Activated naive CD8-positive, alpha-beta T cell treated with anti-CD3 and anti-CD28 coated beads, Interleukin-2, amount 50 U/mL, for 24 hours (primary cell): ENCODE measurements at regions not wholly inside any gene's neighbourhood (a gene's known extent, or its start where the extent isn't known, plus 50 kb on each side); places are given as distances from the start of the nearest gene placed in this dataset.

Source experiments
- ATAC-seq: fragments of 150-1000 bp; cut with Tn5 transposase; one replicate; pipeline ENCODE4 v1.10.0; 2021
- DNase-seq: peaks from one replicate; pipeline ENCODE4 v3.0.0; 2021
- H3K27ac Mint-ChIP-seq: one replicate; pipeline ENCODE4 v1.8.0; 2021; ENCODE audit warnings: mild to moderate bottlenecking, mixed read lengths
- H3K27me3 Mint-ChIP-seq: one replicate; pipeline ENCODE4 v1.8.0; 2021; ENCODE audit warnings: mixed read lengths
- H3K36me3 Mint-ChIP-seq: one replicate; pipeline ENCODE4 v1.8.0; 2021; ENCODE audit warnings: low read depth, mixed read lengths
- H3K4me1 Mint-ChIP-seq: one replicate; pipeline ENCODE4 v1.8.0; 2021; ENCODE audit warnings: mixed read lengths
- H3K4me3 Mint-ChIP-seq: one replicate; pipeline ENCODE4 v1.8.0; 2021; ENCODE audit warnings: mild to moderate bottlenecking, moderate library complexity, mixed read lengths
- H3K9me3 Mint-ChIP-seq: one replicate; pipeline ENCODE4 v1.8.0; 2021; ENCODE audit warnings: mixed read lengths

DNA sequence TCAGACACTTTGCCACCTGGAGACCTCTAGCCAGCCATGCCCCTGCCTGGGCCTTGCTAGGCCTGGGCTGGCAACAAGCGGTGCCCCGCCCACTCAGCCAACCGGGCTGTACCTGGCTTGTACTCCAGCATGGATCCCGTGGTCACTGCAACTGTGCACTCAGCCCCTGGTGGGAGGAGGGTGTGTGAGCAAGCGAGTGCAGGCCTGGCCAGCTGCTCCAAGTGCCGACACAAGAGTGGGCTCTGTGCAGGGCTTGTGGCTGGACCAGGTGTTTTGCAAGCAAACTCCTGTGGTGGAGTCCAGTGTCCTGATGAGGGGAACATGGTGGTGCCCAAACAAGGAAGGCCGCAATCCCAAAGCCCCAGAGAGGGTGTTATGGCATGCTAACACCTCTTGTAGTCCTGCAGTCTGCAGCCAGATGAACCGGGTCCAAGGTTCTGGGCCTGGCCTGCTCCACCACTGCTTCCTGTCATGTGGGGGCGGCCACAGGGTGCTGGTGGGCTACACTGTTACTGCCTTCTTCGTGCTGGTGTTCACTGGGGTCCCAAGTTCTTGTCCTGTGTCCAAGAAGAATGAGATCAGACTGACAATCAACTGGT lies 60.1 kb upstream of the CD28 start:
- H3K36me3 Mint-ChIP-seq = no peaks in the 10 kb centered on the region
- ATAC-seq (no peak), DNase-seq (no peak)
- H3K27me3 Mint-ChIP-seq = no peaks in the 10 kb centered on the region
- H3K4me3 Mint-ChIP-seq = no peak overlapping the region
- H3K9me3 Mint-ChIP-seq = no peaks in the 10 kb centered on the region
- H3K4me1 Mint-ChIP-seq = peaks cover 3% of the 10 kb centered on the region
- H3K27ac Mint-ChIP-seq = no peak overlapping the region

GRCh38 chr2:203646961-203647360 lies 59.5 kb upstream of the CD28 start:
- H3K4me1 Mint-ChIP-seq = peaks cover 9% of the 10 kb centered on the region

GRCh38 chr2:203647579-203647978 lies 58.9 kb upstream of the CD28 start:
- H3K27me3 Mint-ChIP-seq = no peaks in the 10 kb centered on the region
- no peak for ATAC-seq
- H3K9me3 Mint-ChIP-seq = no peaks in the 10 kb centered on the region
- peaks cover 10% of the 10 kb centered on the region for H3K4me1 Mint-ChIP-seq
- H3K27ac Mint-ChIP-seq = no peak overlapping the region
- no peak for DNase-seq
- no peak overlapping the region for H3K4me3 Mint-ChIP-seq
- H3K36me3 Mint-ChIP-seq = no peaks in the 10 kb centered on the region

More at GRCh38 chr2:203646961-203647360, 59.5 kb upstream of the CD28 start:
- H3K27ac Mint-ChIP-seq = no peak overlapping the region
- no peak overlapping the region for H3K4me3 Mint-ChIP-seq
- ATAC-seq (no peak), DNase-seq (no peak)
- H3K9me3 Mint-ChIP-seq = no peaks in the 10 kb centered on the region
- H3K36me3 Mint-ChIP-seq = no peaks in the 10 kb centered on the region
- no peaks in the 10 kb centered on the region for H3K27me3 Mint-ChIP-seq

DNA sequence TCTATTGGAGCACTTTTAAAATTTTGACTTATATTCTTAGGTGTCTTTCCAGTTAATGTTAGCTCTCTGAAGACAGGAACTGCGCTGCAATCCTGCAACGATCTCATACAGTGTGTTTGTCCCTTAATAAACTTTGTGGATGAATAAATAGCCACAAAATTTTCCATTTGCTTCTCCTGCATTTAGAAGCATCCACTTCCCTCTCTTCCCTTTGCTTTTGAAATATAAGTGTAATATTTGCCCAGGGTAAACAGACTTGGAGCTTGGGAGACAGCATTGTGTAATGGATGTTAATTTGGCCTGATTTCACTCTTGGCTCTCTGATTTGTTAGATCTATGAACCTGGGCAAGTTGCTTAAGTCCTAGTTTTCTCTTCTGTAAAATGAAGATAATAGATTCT lies 58.2 kb upstream of the CD28 start:
- ATAC-seq = no peak

DNA sequence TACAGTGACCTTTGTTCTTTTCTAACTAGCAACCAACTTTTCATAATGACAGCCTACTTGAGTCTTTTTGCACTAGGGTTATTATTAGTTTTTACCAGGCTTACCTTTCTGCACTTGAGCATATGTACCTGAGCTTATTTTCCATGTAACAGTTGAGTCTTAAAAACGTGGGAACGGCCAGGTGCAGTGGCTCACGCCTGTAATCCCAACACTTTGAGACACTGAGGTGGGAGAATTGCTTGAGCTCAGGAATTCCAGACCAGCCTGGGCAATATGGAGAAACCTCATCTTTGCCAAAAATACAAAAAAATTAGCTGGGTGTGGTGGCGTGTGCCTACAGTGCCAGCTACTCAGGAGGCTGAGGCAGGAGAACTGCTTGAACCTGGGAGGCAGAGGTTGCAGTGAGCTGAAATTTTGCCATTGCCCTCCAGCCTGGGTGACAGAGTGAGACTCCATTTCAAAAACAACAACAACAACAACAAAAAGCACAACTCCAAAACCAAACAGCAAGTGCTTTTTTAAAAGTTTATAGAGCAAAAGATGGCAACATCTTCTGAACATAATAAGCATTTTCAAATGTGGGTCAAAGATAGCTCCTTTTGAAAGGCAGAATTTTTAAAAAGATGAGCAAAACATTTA lies 57.1 kb upstream of the CD28 start:
- no peaks in the 10 kb centered on the region for H3K9me3 Mint-ChIP-seq
- H3K4me1 Mint-ChIP-seq = peaks cover 13% of the 10 kb centered on the region
- DNase-seq (no peak), ATAC-seq (no peak)
- H3K27me3 Mint-ChIP-seq = no peaks in the 10 kb centered on the region
- no peak overlapping the region for H3K4me3 Mint-ChIP-seq
- no peaks in the 10 kb centered on the region for H3K36me3 Mint-ChIP-seq
- no peak overlapping the region for H3K27ac Mint-ChIP-seq

More for the DNA sequence above, 58.2 kb upstream of the CD28 start:
- Mint-ChIP-seq H3K36me3 (no peaks in the 10 kb centered on the region), H3K27me3 (no peaks in the 10 kb centered on the region), H3K4me1 (peaks cover 11% of the 10 kb centered on the region), H3K4me3 (no peak overlapping the region), H3K9me3 (no peaks in the 10 kb centered on the region), H3K27ac (no peak overlapping the region)
- no peak for DNase-seq

GRCh38 chr2:203650860-203651613 lies 55.4 kb upstream of the CD28 start:
- Mint-ChIP-seq H3K27ac (no peak overlapping the region), H3K9me3 (no peaks in the 10 kb centered on the region), H3K4me3 (no peak overlapping the region), H3K4me1 (peaks cover 25% of the 10 kb centered on the region), H3K36me3 (no peaks in the 10 kb centered on the region), H3K27me3 (no peaks in the 10 kb centered on the region)
- DNase-seq (no peak), ATAC-seq (peak; percentile 80)

DNA sequence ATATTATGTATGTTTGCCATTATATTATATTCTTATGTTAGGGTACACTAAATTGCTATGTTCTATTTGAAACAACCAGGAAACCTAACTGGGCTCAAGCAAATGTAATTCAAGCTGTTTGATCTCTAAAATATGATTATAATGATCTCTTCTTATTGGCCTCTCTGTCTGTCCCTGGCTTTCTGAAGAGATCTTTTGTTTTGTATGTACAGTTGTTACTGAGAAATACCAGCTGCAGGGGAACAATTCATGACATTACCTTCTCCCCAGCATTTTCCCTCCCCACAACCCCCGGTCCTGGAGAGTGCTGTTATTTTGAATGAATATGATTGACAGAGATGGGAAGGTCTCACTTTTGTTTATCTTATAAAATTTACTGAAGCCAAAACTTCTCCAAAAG lies 54.8 kb upstream of the CD28 start:
- H3K4me3 Mint-ChIP-seq = no peak overlapping the region
- no peak overlapping the region for H3K27ac Mint-ChIP-seq
- ATAC-seq (no peak), DNase-seq (no peak)
- H3K4me1 Mint-ChIP-seq = peaks cover 28% of the 10 kb centered on the region
- H3K27me3 Mint-ChIP-seq = no peaks in the 10 kb centered on the region
- H3K36me3 Mint-ChIP-seq = no peaks in the 10 kb centered on the region
- no peaks in the 10 kb centered on the region for H3K9me3 Mint-ChIP-seq

DNA sequence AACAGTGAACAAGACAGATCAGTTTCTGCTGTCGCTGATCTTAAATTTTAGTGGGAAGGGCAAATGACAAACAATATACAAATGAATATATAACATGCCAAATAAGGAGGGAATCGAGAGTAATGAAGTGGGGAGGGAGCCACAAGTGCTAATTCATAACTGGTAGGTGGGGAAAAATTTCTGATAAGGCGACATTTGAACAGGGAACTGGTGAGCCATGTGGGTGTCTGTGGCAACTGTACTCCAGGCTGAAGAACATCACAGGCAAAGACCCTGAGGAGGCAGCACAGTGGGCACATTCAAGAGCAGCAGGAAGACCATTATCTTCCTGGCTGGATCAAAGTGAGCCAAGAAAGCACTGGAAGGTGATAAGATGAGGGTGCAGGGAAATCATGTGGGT lies 51.6 kb upstream of the CD28 start:
- Mint-ChIP-seq H3K36me3 (no peaks in the 10 kb centered on the region), H3K9me3 (no peaks in the 10 kb centered on the region), H3K4me3 (no peak overlapping the region), H3K27ac (peak overlapping the region; percentile 23), H3K27me3 (no peaks in the 10 kb centered on the region), H3K4me1 (peaks cover 37% of the 10 kb centered on the region)
- ATAC-seq (peak; percentile 31), DNase-seq (no peak)

- Mint-ChIP-seq H3K27ac (no peak overlapping the region), H3K36me3 (no peaks in the 10 kb centered on the region), H3K4me3 (no peak overlapping the region), H3K9me3 (no peaks in the 10 kb centered on the region), H3K27me3 (no peaks in the 10 kb centered on the region), H3K4me1 (peaks cover 34% of the 10 kb centered on the region)
- no peak for ATAC-seq
- no peak for DNase-seq
Observed at GRCh38 chr2:203656522-203657287, 49.7 kb upstream of the CD28 start.
